CD4-positive, alpha-beta T cell treated with Interleukin-4 for 1 hour (primary cell): ENCODE measurements at regions not wholly inside any gene's neighbourhood (a gene's known extent, or its start where the extent isn't known, plus 50 kb on each side); places are given as distances from the start of the nearest gene placed in this dataset.
"Not testable (repeated sequence)": the region's sequence is repeated elsewhere in the genome, so short reads cannot be mapped to it uniquely, and the experiment has no call there.

ENCODE experiments used
- DNase-seq, 2 donors: peaks; one replicate each; pipeline ENCODE4 v3.0.0-alpha.2; 2020 to 2022

DNA sequence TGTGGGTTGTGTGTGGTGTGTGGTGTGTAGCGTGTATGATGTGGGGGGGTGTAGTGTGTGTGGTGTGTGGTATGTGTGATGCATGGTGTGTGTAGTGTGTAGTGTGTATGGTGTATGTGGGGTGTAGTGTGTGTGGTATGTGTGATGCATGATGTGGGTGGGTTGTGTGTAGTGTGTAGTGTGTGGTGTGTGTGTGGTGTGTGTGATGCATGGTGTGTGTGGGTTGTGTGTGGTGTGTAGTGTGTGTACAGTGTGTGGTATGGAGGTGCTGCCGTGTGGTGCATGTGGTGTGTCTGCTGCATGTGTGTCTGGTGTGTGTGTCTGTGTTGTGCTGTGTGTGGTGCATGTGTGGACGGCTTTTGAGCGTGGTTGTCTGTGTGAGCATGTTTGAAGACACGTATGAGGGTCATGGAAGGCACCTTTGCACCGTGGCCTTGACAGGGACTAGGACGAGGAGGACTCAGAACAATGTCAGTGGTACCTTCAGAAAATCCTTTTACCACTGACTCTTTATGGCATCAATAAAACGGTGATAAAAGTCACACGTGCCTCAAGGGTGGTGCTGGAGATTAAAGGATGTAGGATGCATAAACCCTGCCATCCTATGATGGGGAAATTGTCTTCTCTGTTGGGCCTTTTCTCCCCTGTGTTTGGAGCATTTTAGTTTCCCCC, 328.7 kb upstream of the B3GAT1 start:
- DNase-seq = no peak

DNA sequence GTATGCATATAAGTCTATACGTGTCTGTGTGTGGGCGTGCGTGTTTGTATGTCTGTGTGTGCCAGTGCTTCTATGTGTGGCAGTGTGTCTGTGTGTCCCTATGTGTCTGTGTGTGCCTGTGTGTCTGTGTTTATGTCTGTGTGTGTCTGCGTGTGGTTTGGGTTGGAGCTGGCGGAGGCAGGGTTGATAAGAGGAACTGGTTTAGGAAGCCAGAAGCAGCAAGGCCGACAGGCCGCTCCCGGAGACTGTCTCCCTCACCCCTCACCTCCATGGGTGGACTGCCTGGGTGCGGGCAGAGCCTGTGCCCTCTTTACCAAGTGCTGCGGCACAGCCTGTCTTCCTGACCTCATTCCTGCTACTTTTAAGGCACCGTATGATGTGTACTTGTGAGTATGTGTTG, 327.1 kb upstream of the B3GAT1 start:
- no peak for DNase-seq

DNA sequence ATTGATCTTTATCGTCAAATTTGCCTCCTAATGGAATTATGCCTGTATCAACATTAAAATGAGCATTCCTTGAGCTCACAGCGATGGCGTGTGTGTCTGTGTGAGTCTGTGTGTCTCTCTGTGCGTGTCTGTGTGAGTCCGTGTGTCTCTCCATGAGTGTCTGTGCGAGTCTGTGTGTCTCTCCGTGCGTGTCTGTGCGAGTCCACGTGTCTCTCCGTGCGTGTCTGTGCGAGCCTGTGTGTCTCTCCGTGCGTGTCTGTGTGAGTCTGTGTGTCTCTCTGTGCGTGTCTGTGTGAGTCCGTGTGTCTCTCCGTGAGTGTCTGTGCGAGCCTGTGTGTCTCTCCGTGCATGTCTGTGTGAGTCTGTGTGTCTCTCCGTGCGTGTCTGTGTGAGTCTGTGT, 326.5 kb upstream of the B3GAT1 start:
- DNase-seq = no peak

DNA sequence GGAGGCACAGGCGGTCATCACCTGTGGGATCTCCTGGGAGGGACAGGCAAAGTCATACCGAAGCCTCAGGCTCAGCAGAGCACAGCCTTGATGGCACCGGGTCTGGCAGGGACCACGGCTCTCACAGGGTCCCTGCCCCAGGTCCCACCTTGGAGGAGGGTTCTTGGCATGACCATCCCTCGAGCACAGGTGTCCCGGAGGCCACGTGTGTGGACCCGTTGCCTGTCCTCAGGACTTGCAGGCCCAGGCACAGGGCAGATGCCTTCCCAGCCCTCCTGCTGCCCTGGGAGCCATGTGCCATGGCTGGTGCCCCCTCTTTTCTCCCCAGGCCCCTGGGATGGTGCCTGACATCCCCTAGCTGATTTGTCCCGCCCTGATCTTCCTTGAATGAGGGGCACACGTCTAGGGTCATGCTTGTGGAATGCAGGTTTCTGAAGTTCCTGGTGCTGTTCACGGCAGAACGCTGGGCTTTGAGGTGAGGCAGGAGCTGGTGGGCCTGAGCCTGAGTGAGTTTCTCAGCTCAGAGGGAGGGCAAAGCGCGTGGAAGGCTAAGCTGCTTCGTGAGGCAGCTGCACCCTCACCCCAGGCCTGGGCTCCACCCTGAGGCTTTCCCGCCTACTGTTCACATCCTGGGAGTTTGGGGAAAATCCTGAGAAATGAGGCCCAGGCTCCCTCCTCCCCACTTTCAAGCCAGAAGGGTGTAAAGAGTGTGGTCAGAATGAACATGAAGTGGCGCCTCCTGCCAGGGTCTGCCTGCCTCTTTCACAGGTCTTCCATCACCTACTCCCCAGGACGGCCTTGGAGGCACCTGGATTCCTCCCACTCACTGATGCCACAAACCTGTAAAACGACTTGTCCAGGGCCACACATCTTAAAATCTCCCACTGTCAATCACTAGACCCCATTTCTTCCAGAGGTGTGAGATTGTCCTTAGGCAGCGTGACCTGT, 325.8 kb upstream of the B3GAT1 start:
- DNase-seq = no peak

DNA sequence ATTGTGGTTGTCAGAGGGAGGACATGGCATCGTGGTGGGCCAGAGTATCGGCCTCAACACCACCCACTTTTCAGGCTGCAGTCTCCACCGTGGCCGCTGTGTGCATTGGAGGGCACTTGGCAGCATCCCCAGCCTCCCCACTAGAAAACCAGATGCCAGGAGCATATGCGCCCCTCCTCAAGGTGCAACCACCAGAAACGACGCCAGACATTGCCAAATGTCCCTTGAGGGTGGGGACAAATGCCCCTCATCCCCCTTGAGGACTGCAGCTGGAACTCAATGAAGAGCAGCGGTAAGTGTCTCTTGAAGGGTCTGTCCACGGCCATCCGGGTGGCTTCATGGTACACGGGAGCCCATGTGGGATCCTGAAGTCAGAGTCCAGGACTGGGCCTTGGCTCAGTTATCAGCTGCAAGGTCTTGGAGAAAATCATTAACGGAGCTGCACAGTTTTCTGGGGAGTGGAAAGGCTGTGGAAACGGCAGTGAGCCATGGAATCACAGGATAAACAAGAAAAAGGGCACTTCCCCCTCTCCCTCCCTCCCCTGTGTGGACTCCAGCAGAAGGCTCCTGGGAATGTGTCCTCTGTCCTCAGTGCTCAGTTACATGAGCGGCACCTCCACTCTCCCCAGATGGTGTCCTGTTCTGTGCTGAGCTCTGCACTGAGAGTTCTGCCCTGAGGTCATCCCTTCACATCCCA, 324.4 kb upstream of the B3GAT1 start:
- DNase-seq = no peak

DNA sequence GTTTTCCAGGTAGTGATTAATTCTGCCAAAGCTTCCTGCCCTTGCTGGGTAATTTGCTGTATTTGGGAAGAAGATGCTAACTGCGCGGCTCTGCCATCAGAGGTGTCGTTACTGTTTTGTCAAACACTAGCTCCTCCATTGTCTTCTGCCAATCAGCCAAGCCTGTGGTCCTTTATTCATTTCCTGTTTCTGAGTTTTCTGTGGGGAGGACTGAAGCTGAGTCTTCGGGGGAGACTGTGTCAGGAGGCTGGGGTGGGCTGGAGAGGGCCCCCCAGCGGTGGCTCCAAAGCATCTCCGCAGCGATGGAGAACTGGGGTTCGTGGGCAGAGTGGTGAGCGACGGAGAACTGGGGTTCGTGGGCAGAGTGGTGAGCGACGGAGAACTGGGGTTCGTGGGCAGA, 322.9 kb upstream of the B3GAT1 start:
- DNase-seq = no peak

DNA sequence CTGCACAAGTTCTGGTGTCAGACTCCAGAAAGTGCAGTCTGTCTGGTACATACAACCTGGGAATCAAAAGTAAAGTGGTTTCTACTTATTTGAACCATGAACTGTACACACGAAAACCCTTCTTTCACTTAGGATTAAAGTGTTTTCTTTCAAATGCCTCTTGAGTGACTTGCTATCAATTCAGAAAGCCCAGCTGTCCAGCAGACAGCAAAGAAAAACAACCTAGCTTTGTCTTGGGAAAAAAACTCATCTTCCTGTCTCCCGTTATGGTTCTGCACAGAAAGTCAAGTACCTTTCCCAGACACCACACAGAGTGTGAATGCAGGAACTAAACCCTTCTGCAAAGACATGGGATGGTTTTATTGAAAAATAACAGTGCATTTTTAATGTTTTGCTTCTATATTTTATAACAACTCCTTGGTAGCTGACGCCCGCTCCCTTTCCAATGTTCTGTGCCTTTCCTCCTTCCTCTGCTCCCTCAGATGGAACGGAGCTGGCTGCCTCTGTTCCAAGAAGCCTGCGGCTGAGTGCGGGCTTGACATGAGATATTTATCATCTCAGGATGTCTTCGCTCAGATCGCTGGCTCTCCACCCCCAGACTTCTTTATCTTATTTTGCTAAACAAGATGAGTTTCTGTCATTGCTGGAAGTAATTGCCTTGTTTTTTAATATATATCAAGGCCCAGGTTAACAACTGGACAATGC, 322.3 kb upstream of the B3GAT1 start:
- no peak for DNase-seq

DNA sequence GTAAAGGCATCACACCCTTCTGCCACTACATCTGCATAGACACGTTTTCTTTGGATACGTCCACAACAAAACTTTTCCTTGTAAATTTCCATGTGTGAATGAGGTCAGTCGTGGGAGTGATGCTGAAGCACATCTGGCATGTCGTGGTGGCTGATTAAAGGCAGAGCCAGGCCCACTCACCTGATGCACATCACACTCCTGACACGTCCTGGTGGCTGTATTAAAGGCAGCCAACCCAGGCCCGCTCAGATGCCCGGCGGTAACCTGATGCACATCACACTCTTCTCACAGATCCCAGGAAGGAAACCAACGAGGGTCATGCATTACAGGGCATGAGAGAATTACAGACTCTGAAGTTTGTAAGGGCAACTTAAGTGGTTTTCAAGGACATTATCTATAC, 321.6 kb upstream of the B3GAT1 start:
- no peak for DNase-seq

DNA sequence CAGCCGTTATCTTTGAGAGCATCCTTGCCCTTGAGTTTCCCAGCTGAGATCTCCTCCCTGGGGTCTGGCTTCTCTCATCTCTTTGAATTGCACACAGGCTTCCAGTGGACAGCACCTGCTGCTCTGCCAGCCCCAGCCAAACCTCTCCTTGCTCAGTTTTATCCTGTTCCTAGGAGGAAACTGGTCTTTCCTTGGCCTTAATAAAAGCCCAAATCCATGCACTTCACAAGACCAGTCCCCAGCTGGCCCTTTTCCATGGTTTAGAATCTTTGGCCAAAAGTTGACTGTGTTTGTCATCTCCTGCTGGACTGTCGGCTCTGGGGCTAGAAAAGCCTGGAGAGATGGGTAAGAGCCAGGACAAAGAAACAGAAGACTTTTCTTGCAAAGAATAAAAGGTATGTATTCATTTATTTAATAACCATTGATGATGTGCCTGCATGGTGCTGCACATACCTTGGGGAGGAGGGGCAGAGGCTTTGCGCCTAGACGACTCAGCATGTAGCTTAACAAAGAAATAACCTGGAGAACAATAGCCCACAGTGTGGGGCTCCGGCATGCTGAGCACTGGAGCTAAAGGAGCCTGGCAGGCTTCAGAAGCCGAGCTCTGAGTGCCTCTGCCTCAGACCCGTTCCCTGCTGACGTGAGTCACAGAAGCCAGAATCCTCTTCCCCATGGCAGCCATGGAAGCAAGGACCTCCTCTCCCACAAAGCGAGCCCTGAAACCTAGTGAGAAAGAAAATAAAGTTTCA, 319.3 kb upstream of the B3GAT1 start:
- no peak for DNase-seq

DNA sequence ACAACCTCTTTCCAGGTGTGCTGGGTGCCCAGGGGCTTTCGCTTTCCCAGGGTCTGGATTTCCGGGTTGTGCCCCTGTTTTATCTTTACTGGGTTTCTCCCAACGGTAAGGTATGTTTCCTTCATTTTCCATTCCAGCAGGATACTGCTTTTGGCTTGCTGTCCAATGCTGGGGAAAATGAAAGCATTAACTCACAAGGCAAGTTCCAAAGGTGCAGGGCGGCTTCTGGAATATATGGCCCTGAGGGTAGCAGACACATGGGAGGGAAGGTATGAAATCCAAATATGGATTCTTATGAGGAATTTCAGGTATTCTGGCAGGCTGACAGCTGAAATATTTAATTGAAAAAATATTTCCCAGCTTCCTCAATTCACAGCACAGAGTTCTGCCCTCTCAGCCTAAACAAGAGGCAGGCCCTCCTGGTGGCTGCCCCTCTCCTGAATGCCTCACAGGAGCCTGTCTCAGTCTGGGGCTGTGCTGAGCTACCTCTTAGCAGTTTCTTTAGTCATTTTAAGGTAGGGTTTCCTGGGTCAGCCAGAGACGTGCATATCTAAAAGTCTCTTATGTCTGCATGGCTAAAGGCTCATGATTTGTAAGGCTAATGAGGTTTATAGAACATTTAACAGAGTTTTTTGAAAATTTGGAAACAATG, 318.6 kb upstream of the B3GAT1 start:
- DNase-seq = no peak

DNA sequence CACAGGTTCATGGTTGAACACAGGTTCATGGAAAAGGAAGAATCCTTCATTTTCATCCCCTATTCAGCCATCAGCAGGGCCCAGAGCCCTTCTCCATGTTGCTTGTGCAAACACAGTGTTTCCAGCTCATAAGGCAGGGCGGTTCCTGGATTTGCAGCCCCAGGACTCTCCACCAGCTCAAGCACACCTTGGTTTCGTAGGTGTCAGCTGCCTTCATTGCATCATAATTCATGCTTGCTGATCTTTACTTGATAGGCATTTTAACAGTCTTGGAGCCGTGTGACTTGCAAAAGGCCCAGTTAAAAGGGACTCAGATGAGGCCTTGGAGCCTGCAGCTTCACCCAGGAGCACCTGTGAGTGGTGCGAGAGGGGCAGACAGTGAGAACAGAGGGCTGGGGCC, 318.1 kb upstream of the B3GAT1 start:
- no peak for DNase-seq

DNA sequence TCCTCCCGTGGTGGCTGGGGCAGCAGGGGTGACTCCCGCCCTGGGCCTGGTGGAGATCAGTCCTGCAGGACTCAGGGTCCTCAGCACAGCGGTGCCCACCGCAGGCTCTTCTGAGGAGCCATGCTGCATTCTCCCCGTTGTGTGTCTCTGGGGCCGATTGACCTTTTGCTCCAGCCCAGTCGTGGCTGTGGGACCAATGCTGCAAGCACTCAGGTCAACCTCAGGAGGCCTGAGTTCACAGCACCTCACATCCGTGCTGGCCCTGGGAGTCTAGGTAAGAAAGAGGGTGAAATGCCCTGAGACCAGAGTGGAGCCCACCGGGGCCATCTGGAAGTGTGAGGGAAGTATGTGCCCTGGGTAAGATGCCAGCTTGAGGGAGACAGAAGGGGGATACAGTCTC, 316.1 kb upstream of the B3GAT1 start:
- no peak for DNase-seq

DNA sequence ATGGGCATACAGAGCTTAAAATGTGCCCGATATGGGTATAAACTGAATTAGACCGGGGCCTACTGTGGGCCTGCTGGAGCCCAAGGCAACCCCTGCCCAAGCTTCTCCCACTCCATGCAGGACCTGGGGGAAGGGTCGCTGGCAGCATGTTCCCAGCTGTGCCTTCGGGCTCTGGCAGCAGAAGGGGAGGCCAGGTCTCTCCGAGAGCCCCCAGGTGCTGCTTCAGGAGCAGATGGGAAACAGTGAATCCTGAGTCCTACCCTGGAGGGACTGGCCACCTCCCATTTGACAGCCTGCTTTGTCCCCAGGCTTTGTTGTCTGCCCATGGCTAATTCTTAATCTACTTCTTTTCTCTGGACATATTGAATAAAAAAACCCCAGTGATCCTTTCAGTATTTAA, 315.6 kb upstream of the B3GAT1 start:
- DNase-seq = no peak

DNA sequence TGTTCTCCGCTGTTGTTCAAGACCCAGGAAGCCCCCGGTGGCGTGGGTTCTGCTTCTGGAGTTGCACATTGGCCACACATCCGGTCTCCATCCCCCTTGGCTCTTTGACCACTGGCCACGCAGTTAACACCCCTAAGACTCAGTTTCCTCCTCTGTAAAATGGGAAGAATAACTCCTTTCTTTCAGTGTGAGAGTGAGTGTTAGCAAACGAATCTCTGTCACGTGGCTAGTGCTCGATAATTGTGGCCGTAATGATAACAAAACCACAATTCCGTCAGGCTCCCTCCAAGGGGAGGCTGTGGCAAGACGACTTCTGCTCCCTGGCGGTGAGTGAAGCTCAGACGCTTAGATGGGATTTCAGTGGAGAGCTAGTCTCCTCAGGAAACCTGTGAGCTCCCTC, 315.2 kb upstream of the B3GAT1 start:
- DNase-seq = no peak

DNA sequence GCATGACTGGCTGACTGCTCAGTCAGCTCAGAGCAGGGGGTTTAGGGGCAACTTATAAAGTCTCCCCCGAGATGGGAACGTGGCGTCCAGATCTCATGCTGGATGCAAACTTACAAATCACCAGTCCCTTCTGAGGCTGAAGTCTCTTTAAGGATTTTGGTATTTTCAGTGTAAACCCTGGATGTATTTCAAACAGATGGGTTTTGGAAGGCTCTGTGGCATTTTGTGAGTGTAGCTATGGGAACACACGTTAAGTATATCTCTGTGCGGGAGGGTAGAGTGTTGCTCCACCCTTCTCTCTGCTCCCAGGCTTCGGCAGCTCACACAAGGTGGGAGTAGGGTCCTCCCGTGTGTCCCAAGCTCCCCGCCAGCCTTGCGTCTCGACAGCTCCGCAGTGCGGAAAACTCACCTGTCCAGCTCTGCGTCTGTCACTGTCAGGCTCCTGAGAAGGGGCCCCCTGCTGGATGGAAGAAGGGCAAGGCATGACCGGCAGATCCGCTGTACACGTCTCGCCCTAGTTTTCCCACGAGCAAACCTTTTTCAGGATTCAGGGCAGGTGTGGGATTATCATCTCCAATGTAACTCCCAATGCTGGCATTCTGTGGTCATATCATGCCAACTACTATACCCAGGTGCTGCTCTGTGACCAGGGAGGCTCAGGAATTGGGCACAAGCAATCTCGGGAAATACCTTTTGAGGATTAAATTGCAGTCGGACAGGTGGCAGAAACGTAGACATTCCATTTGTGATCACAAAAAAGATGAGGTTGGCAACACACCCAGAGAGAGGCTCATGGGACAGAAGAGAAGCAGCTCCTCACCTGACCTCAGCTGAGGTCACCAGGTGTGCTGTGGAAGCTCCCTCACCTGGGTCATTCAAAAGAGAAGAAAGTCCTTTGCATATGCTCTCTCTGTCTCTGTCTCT, 313.9 kb upstream of the B3GAT1 start:
- DNase-seq = no peak

DNA sequence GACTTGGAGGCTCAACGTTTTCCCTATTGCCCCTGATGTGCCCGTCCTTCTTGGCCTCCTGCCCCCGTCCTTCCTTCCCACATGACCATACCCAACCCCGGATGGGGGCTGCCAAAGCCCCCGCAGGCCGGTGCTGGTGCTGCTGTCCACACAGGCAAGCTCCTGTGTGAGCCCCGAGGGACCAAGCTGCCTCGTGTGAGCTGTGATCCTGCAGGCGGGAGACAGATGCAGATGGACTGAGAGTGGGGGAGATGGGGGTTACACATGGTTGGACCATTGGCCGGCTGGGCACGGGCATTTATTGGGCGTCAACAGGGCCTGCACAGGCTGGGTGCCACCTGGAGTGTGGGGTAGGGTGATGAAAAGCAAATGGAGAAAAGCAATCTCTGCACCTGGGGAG, 313.2 kb upstream of the B3GAT1 start:
- no peak for DNase-seq

DNA sequence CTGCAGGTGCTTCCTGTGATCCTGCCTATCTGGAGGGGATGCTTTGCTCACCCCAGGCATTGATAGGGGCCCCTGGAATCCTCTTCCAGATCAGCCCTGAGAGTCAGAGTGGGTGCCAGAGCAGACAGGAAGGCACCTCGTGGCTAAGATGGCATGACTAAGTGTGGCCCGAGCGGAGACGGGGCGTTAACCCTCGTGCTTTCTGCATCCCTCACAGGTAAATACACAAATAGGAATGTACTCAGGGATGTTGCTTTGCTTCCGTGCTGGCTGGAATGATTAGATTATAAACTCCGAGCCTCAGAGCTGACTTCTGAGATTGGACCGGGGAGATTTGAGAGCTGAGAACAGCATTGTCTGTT, 312.7 kb upstream of the B3GAT1 start:
- no peak for DNase-seq

DNA sequence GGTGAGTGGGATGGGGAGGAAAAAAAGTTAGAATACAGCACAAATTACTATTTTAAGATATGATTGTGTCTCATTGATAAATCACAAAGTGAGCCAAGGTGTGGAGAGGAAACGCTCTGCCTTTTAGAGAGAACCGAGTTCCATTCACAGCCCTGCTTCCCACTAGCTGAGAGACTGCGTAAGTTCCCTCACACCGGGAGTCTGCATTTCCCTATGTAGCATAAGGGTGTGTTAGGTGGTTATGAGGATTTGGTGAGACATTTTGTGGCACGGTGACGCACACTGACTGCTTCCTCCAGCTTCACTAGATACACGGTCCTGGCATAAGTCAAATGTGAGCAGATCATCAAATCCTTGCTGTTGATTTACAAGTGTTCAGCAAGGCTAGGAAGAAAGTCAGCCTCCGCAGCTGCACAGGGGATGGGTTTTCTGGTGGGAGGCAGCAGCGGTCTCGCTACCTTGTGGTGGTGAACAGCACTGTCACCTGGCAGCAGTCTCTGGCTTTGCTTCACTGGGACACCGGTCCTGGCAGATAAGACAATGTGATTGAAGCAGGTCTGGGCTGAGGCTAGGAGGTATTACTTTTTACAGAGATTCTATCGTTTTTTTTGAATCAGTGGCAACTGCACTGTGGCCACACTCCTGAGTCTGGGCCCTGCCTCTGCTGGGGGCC, 312.2 kb upstream of the B3GAT1 start:
- DNase-seq = no peak

DNA sequence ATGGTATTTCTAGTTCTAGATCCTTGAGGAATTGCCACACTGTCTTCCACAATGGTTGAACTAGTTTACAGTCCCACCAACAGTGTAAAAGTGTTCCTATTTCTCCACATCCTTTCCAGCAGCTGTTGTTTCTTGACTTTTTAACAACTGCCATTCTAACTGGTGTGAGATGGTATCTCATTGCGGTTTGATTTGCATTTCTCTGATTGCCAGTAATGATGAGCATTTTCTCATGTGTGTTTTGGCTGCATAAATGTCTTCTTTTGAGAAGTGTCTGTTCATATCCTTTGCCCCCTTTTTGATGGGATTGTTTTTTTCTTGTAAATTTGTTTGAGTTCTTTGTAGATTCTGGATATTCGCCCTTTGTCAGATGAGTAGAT, 308.6 kb upstream of the B3GAT1 start:
- not testable (repeated sequence) for DNase-seq
